ENCODE measurements at regions not wholly inside any gene's neighbourhood (a gene's known extent, or its start where the extent isn't known, plus 50 kb on each side); places are given as distances from the start of the nearest gene placed in this dataset.
"Not testable (repeated sequence)": the region's sequence is repeated elsewhere in the genome, so short reads cannot be mapped to it uniquely, and the experiment has no call there.

DNA sequence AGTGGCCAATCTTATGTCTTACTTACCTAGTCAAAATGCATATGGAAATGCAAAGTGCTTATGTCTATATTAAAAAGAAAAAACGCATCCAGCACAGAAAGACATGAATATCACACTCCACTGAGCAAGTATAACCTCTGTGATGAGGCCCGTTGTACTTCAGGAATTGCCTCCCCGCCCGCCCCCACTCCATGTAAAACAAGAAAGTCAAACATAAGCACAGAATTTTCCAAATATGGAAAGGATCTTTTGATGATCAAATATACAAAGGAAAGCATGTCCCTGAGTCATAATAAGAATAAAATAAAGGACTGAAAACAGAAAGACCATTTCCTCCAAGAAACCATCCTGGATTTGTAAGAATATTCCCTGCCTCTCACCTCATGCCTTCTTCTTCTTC is 229.1 kb downstream of the BAMBI start:
- ChIA-PET CTCF (no interaction called here), POLR2A (no interaction called here)
- DNase-seq (ENCODE audit: extremely low spot score) = no peak
- no peak for TF ChIP-seq CTCF (IDR thresholded peaks at IDR 0.05; ENCODE audit: control extremely low read depth, extremely low read depth, low read depth, missing control alignments)

DNA sequence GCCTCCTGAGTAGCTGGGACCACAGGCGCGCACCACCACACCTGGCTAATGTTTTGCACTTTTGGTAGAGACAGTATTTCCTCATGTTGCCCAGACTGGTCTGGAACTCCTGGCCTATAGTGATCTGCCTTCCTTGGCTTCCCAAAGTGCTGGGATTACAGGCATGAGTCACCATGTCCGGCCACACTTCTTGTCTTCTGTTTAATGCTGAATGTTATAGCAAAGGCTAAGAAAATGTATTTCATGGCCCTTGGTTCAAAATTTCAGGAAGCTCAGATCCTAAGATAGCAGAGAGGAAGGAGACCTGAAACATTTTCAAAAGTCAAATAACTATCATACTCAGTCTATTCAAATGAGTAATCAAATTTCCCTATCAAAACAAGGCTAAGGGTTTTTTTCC is 229.6 kb downstream of the BAMBI start:
- CTCF ChIA-PET = no interaction called here
- POLR2A ChIA-PET = no interaction called here
- no peak for DNase-seq (ENCODE audit: extremely low spot score)
- TF ChIP-seq CTCF (IDR thresholded peaks at IDR 0.05; ENCODE audit: control extremely low read depth, extremely low read depth, low read depth, missing control alignments) = no peak

- CTCF ChIA-PET = no interaction called here
- POLR2A ChIA-PET = no interaction called here
- DNase-seq (ENCODE audit: extremely low spot score) = no peak
- no peak for TF ChIP-seq CTCF (IDR thresholded peaks at IDR 0.05; ENCODE audit: control extremely low read depth, extremely low read depth, low read depth, missing control alignments)
Measured at GRCh38 chr10:28909875-28910274, 232.6 kb downstream of the BAMBI start.

GRCh38 chr10:28910956-28911355 is 233.6 kb downstream of the BAMBI start:
- CTCF ChIA-PET = interaction anchor here (1.0 kb wide), 1 partner anchor 11 kb away, joined by 4 read pairs; no protein-coding TSS in a partner anchor
- DNase-seq (ENCODE audit: extremely low spot score) = no peak
- POLR2A ChIA-PET = no interaction called here
- no peak for TF ChIP-seq CTCF (IDR thresholded peaks at IDR 0.05; ENCODE audit: control extremely low read depth, extremely low read depth, low read depth, missing control alignments)

DNA sequence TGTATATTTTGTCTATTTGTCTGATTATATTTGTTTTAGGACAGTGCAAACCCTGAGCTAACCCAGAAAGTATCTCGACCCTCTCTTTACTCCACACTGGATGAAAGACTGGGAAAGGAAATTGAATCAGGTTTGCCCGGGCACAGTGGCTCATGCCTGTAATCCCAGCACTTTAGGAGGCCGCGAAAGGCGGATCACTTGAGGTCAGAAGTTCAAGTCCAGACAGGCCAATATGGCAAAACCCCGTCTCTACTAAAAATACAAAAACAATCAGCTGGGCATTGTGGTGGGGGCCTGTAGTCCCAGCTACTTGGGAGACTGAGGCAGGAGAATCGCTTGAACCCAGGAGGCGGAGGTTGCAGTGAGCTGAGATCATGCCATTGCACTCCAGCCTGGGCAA is 234.2 kb downstream of the BAMBI start:
- CTCF ChIA-PET = interaction anchor here (1.0 kb wide), 1 partner anchor 10 kb away, joined by 4 read pairs; no protein-coding TSS in a partner anchor
- POLR2A ChIA-PET; DNase-seq (ENCODE audit: extremely low spot score): not testable (repeated sequence)

DNA sequence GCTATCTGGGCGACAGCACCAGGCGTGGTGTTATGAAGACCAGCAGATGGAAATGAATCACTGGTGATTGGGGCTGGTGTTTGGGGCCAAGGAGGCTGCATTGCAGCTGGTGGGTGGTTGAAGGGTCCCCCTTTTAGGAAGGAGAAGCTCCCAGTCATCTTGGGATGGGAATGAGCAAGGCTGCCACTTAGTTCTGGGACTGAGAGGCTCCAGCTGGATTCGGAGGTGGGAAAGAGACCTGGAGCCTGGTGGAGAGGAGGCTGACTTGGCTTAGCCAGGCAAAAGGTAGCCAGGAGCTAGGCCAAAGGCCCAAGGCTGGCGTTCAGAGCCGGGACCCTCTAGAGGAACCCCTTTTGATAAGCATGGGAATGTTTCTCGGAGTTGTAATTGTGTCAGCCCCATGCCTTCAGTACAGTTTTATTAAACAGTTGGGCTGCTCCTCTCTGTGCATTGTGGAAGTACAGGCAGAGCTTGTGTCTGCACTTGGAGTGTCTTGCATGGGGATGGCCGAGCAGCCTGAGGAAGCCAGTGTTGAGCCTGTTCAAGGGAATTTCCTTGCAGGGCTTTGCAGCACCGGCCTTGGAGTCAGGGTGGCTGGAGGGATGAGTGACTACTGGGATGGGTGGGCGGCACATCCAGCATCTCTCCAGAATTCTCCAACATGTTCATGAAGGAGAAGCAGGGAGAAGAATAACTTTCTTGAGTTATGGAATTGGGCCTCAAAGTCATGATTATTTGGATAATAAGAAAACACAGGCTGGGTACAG is 234.9 kb downstream of the BAMBI start:
- POLR2A ChIA-PET = no interaction called here
- DNase-seq (ENCODE audit: extremely low spot score) = no peak

More for the DNA sequence above, 234.9 kb downstream of the BAMBI start:
- CTCF ChIA-PET = interaction anchor here (1.0 kb wide), 1 partner anchor 9 kb away, joined by 4 read pairs; no protein-coding TSS in a partner anchor
- no peak for TF ChIP-seq CTCF (IDR thresholded peaks at IDR 0.05; ENCODE audit: control extremely low read depth, extremely low read depth, low read depth, missing control alignments)

Measured in GM10248 (cell line).